ENCODE measurements at regions not wholly inside any gene's neighbourhood (a gene's known extent, or its start where the extent isn't known, plus 50 kb on each side); places are given as distances from the start of the nearest gene placed in this dataset.

- TF ChIP-seq REST (IDR thresholded peaks at IDR 0.05; ENCODE audit: unreplicated experiment), result no peak
- no peak for TF ChIP-seq NANOG (IDR thresholded peaks at IDR 0.05; ENCODE audit: borderline replicate concordance)
- TF ChIP-seq, protein P1, sequence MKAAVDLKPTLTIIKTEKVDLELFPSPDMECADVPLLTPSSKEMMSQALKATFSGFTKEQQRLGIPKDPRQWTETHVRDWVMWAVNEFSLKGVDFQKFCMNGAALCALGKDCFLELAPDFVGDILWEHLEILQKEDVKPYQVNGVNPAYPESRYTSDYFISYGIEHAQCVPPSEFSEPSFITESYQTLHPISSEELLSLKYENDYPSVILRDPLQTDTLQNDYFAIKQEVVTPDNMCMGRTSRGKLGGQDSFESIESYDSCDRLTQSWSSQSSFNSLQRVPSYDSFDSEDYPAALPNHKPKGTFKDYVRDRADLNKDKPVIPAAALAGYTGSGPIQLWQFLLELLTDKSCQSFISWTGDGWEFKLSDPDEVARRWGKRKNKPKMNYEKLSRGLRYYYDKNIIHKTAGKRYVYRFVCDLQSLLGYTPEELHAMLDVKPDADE (IDR thresholded peaks at IDR 0.05), result no peak
- TF ChIP-seq, protein P2, sequence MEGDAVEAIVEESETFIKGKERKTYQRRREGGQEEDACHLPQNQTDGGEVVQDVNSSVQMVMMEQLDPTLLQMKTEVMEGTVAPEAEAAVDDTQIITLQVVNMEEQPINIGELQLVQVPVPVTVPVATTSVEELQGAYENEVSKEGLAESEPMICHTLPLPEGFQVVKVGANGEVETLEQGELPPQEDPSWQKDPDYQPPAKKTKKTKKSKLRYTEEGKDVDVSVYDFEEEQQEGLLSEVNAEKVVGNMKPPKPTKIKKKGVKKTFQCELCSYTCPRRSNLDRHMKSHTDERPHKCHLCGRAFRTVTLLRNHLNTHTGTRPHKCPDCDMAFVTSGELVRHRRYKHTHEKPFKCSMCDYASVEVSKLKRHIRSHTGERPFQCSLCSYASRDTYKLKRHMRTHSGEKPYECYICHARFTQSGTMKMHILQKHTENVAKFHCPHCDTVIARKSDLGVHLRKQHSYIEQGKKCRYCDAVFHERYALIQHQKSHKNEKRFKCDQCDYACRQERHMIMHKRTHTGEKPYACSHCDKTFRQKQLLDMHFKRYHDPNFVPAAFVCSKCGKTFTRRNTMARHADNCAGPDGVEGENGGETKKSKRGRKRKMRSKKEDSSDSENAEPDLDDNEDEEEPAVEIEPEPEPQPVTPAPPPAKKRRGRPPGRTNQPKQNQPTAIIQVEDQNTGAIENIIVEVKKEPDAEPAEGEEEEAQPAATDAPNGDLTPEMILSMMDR (conservative IDR thresholded peaks at IDR 0.05; ENCODE audit: low read depth in 2 of 2), result no peak
- TF ChIP-seq ZNF114 (CRISPR knock-in tag; IDR thresholded peaks at IDR 0.05), result no peak
- TF ChIP-seq ZNF331 (CRISPR knock-in tag; IDR thresholded peaks at IDR 0.05; ENCODE audit: low read depth), result no peak
These were observed 79.7 kb upstream of the APCDD1 start (continued) for GRCh38 chr18:10374636-10375293.

- H3K9me3 Mint-ChIP-seq, result no peaks in the 10 kb centered on the region
- no peaks in the 10 kb centered on the region for H3K9me2 ChIP-seq (ENCODE audit: insufficient read depth)
- H3K36me3 ChIP-seq (ENCODE audit: insufficient read depth), result no peaks in the 10 kb centered on the region
- DNase-seq (ENCODE audit: low spot score) (no peak), ATAC-seq (no peak)
- H3K36me3 Mint-ChIP-seq (ENCODE audit: low read depth), result no peaks in the 10 kb centered on the region
- H3K4me1 Mint-ChIP-seq, result peaks cover 12% of the 10 kb centered on the region
- no peak overlapping the region for H3K27ac ChIP-seq (ENCODE audit: low read depth)
- H3K27me3 Mint-ChIP-seq (ENCODE audit: insufficient read depth, low read depth, poor library complexity), result no peaks in the 10 kb centered on the region
- no peaks in the 10 kb centered on the region for H3F3A ChIP-seq (replicated peaks; ENCODE audit: low read depth)
- H3K27me3 ChIP-seq (ENCODE audit: insufficient read depth), result no peaks in the 10 kb centered on the region
- H3K4me2 ChIP-seq, result no peak overlapping the region
- peaks cover 16% of the 10 kb centered on the region for H3K4me1 ChIP-seq (ENCODE audit: insufficient read depth)
- no peaks in the 10 kb centered on the region for H3K79me2 ChIP-seq (replicated peaks; ENCODE audit: insufficient read depth)
- no peaks in the 10 kb centered on the region for H4K20me1 ChIP-seq (replicated peaks; ENCODE audit: insufficient read depth)
- H3K4me3 ChIP-seq, result no peak overlapping the region
- no peak overlapping the region for H3K4me3 Mint-ChIP-seq
- no peak overlapping the region for H3K27ac Mint-ChIP-seq
- H2AFZ ChIP-seq, result no peak overlapping the region
- TF ChIP-seq, protein P3, sequence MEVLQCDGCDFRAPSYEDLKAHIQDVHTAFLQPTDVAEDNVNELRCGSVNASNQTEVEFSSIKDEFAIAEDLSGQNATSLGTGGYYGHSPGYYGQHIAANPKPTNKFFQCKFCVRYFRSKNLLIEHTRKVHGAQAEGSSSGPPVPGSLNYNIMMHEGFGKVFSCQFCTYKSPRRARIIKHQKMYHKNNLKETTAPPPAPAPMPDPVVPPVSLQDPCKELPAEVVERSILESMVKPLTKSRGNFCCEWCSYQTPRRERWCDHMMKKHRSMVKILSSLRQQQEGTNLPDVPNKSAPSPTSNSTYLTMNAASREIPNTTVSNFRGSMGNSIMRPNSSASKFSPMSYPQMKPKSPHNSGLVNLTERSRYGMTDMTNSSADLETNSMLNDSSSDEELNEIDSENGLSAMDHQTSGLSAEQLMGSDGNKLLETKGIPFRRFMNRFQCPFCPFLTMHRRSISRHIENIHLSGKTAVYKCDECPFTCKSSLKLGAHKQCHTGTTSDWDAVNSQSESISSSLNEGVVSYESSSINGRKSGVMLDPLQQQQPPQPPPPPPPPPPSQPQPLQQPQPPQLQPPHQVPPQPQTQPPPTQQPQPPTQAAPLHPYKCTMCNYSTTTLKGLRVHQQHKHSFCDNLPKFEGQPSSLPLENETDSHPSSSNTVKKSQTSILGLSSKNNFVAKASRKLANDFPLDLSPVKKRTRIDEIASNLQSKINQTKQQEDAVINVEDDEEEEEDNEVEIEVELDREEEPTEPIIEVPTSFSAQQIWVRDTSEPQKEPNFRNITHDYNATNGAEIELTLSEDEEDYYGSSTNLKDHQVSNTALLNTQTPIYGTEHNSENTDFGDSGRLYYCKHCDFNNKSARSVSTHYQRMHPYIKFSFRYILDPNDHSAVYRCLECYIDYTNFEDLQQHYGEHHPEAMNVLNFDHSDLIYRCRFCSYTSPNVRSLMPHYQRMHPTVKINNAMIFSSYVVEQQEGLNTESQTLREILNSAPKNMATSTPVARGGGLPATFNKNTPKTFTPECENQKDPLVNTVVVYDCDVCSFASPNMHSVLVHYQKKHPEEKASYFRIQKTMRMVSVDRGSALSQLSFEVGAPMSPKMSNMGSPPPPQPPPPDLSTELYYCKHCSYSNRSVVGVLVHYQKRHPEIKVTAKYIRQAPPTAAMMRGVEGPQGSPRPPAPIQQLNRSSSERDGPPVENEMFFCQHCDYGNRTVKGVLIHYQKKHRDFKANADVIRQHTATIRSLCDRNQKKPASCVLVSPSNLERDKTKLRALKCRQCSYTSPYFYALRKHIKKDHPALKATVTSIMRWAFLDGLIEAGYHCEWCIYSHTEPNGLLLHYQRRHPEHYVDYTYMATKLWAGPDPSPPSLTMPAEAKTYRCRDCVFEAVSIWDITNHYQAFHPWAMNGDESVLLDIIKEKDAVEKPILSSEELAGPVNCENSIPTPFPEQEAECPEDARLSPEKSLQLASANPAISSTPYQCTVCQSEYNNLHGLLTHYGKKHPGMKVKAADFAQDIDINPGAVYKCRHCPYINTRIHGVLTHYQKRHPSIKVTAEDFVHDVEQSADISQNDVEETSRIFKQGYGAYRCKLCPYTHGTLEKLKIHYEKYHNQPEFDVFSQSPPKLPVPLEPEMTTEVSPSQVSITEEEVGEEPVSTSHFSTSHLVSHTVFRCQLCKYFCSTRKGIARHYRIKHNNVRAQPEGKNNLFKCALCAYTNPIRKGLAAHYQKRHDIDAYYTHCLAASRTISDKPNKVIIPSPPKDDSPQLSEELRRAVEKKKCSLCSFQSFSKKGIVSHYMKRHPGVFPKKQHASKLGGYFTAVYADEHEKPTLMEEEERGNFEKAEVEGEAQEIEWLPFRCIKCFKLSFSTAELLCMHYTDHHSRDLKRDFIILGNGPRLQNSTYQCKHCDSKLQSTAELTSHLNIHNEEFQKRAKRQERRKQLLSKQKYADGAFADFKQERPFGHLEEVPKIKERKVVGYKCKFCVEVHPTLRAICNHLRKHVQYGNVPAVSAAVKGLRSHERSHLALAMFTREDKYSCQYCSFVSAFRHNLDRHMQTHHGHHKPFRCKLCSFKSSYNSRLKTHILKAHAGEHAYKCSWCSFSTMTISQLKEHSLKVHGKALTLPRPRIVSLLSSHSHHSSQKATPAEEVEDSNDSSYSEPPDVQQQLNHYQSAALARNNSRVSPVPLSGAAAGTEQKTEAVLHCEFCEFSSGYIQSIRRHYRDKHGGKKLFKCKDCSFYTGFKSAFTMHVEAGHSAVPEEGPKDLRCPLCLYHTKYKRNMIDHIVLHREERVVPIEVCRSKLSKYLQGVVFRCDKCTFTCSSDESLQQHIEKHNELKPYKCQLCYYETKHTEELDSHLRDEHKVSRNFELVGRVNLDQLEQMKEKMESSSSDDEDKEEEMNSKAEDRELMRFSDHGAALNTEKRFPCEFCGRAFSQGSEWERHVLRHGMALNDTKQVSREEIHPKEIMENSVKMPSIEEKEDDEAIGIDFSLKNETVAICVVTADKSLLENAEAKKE (CRISPR knock-in tag; IDR thresholded peaks at IDR 0.05), result no peak
- TF ChIP-seq, protein P1 (IDR thresholded peaks at IDR 0.05), result no peak
These were observed 77.7 kb upstream of the APCDD1 start for GRCh38 chr18:10376731-10377130.
